ENCODE measurements at regions not wholly inside any gene's neighbourhood (a gene's known extent, or its start where the extent isn't known, plus 50 kb on each side); places are given as distances from the start of the nearest gene placed in this dataset.

GRCh38 chr10:128625926-128626325, 499.7 kb upstream of the MKI67 start:
- TF ChIP-seq CTCF (IDR thresholded peaks at IDR 0.05; ENCODE audit: low read length, missing control alignments), result no peak
- peak; percentile 1 for DNase-seq (ENCODE audit: low read depth)
- H3K4me3 ChIP-seq (replicated peaks; ENCODE audit: low read depth, low read length), result no peak overlapping the region

DNA sequence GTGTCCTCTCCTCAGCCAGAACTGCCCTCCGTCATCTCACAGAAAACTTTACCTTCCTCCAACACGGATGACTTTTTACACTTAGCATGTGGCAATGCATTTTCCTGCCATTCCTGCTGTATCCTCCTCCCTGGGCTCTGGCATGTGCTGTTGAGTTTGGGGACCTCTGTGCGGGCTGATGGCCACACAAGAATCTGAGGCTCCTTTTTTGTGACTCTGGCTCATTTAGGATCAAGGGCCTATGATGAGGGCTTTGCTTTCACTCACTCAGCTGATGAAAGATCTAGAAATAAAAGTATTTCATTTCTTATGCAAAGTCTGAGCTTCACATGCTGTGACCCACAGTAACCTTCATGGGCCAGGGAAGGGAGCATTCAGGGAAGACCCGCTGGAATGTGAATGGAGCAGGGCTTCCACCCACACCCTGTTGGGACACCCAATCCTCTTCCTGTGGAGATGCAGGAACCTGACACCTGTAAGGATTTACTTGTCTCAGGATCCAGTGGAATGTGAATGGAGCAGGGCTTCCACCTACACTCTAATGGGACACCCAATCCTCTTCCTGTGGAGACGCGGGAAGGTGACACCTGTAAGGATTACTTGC, 500.3 kb upstream of the MKI67 start:
- TF ChIP-seq CTCF (IDR thresholded peaks at IDR 0.05; ENCODE audit: low read length, missing control alignments), result no peak
- no peak for DNase-seq (ENCODE audit: low read depth)
- no peak overlapping the region for H3K4me3 ChIP-seq (replicated peaks; ENCODE audit: low read depth, low read length)

DNA sequence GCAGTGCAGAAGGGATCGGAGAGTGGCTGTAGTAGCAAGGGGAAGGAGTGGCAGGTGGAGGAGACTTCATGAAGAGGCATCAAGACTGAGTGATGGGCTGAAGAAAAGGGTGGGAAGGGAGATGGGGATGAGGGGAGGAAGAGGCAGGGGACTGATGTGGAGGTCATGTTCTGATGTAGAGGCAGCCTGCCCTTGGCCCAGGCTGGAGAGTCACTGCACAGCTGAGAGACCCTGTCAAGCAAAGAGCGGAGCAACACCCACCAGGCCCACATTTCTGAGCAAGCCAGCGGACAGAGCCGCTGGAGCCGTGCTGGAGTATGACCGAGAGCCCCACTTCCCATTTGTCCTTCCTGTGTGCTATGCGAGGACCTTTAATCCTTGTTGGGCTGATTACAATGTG, 501.6 kb upstream of the MKI67 start:
- DNase-seq (ENCODE audit: low read depth), result no peak
- H3K4me3 ChIP-seq (replicated peaks; ENCODE audit: low read depth, low read length), result no peak overlapping the region
- TF ChIP-seq CTCF (IDR thresholded peaks at IDR 0.05; ENCODE audit: low read length, missing control alignments), result no peak

GRCh38 chr10:128628252-128628651, 502.0 kb upstream of the MKI67 start:
- no peak for DNase-seq (ENCODE audit: low read depth)
- H3K4me3 ChIP-seq (replicated peaks; ENCODE audit: low read depth, low read length), result no peak overlapping the region
- TF ChIP-seq CTCF (IDR thresholded peaks at IDR 0.05; ENCODE audit: low read length, missing control alignments), result no peak

DNA sequence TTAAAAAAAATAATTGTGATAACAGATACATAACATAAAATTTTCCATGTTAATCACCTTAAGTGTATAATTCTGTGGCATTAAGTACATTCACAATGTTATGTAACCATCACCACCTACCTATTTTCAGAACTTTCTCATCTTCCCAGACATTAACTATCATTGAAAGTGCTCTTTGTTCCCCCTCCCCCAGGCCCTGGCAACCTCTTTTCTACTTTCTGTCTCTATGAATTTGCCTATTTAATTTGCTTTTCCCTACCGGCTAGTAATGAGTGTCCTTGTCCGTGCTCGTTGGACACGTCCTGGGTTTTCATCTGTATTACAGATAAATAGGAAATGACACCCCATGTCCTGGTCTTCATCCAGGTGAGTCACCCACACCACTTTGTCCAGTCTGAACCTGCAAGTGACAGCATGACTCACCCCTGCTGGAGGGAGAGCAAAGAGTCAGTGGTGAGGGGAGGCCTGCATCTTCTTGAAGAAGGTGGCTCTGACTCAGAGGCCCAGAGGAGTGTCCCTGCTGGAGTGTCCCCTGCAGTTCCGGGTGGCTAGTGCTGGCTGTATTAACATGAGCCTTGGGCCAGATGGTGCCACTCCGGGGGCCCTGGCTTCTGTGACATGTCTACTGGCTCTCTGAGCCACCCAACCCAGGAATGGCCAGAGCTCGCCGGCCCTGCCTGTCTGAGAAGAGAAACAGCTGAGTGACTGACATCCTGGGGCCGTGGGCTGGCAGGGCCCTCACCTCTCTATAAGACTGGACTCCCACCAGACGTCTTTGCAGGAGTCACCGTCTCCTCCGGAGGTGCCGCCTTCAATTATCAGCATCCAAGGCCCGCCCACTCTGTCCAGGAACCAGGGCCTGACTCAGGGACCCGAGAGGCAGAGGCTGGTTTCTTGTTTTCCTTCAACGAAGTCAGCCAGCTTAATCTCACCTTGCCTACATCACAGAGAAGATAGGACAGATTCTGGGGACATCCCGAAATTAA, 503.2 kb upstream of the MKI67 start:
- H3K4me3 ChIP-seq (replicated peaks; ENCODE audit: low read depth, low read length), result no peak overlapping the region
- DNase-seq (ENCODE audit: low read depth), result peak; percentile 16
- TF ChIP-seq CTCF (IDR thresholded peaks at IDR 0.05; ENCODE audit: low read length, missing control alignments), result no peak

DNA sequence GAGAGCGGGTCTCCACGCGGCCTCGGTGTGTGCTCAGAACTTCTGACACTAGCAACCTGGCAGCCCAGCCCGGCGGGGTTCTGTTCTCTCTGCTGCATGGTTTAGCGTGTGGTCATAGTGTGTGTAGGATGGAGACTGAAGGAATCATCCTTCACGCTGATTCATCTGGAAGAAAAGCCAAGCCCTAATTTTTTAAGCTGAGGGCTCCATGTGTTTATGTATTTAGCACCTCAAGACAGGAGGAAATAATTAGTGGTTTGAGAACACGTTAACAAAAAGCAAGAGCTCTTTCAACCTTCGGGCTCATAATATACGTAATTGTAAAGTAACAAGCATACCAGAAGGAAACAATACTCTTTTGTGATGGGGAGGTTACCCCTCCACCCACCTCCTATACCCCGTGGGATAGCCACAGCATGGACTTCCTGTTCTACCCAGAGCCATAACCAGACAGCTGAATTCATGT, 504.6 kb upstream of the MKI67 start:
- no peak overlapping the region for H3K4me3 ChIP-seq (replicated peaks; ENCODE audit: low read depth, low read length)
- TF ChIP-seq CTCF (IDR thresholded peaks at IDR 0.05; ENCODE audit: low read length, missing control alignments), result no peak
- no peak for DNase-seq (ENCODE audit: low read depth)

All from fibroblast of pulmonary artery (primary cell).